ENCODE measurements at regions not wholly inside any gene's neighbourhood (a gene's known extent, or its start where the extent isn't known, plus 50 kb on each side); places are given as distances from the start of the nearest gene placed in this dataset.
"Not testable (repeated sequence)": the region's sequence is repeated elsewhere in the genome, so short reads cannot be mapped to it uniquely, and the experiment has no call there.

DNA sequence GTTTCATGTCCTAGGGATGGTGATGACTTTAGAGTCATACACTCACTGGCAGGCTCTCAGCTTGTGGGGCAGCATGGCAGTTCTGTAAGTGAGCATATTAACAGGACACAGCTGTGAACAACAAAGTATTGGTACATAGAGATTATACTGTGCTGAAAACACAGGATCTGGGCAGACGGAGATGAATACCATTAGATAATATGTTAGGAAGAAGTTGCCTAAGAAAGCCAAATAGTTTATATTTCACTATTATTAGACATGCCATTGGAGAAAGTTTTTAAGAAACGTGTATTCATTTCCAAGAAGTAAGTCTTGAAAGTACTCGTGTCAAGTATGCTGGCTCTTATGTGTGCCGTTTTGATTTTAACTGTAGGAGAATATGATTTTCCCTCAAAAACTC lies 274.5 kb downstream of the INHBA start:
- no peak for DNase-seq (ENCODE audit: low spot score)

GRCh38 chr7:41425926-41426325 lies 277.0 kb downstream of the INHBA start:
- DNase-seq (ENCODE audit: low spot score) = no peak

DNA sequence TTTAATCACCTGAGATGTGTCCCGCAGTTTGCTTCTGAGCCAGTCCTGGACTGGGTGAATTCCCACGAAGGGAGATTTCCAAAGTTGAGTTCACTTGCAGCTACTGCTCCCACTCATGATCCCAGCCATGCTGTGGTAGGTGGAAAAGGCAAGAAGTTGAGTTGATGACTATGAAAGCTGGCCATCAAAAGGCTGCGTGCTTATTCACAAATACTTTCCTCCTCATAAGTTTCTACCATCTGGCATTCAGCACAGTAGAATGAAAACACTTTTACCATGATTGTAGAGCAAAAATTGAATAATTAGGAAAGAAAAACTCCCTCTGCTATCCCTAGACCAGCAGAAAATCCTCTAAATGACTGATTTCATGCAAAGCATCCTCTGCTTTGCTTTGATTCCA lies 281.8 kb downstream of the INHBA start:
- no peak for DNase-seq (ENCODE audit: low spot score)

GRCh38 chr7:41420421-41420820 lies 282.5 kb downstream of the INHBA start:
- no peak for DNase-seq (ENCODE audit: low spot score)

DNA sequence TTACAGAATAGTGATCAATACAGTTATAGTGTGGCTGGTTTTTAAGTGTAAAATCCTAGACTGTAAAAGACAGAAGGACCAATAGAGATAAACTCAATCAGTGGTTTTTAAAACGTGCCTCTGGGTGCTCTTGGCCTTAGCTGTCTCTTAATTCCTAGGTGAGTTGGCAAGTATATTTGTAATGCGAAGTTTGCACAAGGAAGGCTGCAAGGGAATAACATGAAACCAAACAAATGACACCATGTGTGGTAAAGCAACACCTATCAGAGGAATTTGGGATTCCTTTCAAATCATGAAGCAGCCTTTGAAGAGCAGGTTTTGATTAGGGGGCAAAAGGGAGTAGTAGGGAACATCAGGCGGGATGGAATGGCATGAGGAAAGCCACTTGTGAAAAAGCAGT lies 284.6 kb downstream of the INHBA start:
- DNase-seq (ENCODE audit: low spot score) = no peak

DNA sequence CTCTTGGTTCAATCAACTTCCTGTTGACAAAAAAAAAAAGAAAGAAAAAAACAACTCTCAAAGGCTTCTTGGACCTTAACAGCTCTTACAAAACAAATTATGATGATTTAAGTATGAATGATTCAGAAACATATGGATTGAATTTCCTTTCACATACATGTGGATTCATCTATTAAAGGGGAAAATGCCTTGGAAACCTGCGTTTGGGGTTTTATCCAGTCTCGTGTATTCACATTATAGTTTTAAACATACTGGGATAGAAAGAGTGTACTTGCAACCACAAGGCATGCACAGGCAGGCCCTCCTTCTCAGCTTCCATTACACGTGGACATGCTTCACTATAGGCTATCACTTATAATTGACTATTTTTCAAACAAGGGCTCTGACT lies 286.7 kb downstream of the INHBA start:
- DNase-seq (ENCODE audit: low spot score) = no peak

GRCh38 chr7:41415471-41416207 lies 287.3 kb downstream of the INHBA start:
- DNase-seq (ENCODE audit: low spot score) = no peak

GRCh38 chr7:41415051-41415450 lies 287.8 kb downstream of the INHBA start:
- DNase-seq (ENCODE audit: low spot score) = no peak

DNA sequence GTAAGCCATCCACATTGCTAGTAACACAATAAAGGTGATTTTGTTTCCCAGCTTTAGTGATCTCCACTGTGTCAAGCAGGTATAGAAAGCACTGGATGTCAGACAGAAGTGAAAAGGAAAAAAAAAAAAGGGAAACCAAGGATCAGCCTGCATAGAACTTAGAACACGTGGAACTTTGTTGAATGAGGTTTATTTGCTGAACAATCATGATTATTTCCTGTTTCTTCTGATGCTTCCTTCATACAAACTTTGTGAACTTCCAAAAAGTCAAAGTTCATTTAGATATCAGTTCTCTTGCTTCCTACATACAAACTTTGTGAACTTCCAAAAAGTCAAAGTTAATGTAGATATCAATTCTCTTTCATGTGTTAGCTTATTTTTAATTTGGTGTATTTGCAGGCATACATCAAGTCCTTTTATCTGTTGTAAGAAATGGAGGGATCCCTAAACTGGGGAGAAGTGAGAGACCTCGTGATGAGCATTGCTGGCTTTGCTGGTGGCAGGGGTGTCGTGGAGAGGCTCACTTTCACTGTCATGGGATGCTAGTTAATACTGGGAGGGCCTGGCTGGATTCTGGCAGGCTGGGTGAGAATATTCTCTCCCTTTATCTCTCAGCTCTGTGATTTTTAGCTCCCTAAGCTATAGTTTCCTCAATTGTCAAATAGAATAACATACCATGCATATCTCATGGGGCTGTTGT lies 298.4 kb downstream of the INHBA start:
- no peak for DNase-seq (ENCODE audit: low spot score)

- DNase-seq (ENCODE audit: low spot score) = no peak
Observed at GRCh38 chr7:41403291-41403690, 299.6 kb downstream of the INHBA start.

GRCh38 chr7:41401833-41402232 lies 301.1 kb downstream of the INHBA start:
- no peak for DNase-seq (ENCODE audit: low spot score)

GRCh38 chr7:41399171-41399570 lies 303.7 kb downstream of the INHBA start:
- no peak for DNase-seq (ENCODE audit: low spot score)

- DNase-seq (ENCODE audit: low spot score) = no peak
Observed at GRCh38 chr7:41391818-41392217, 311.1 kb downstream of the INHBA start.

DNA sequence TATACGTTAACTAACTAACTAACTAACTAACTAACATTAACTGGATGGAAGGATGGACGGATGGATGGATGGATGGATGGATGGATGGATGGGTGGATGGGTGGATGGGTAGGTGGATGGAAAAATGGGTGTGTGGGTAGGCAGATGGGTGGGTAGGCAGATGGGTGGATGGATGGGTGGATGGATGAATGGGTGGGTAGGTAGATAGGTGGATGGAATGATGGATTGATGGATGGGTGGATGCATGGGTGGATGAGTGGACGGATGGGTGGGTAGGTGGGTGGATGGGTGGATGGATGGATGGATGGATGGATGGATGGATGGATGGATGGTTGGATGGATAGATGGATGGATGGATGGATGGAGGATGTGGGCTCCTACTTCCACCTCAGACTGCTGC lies 314.0 kb downstream of the INHBA start:
- not testable (repeated sequence) for DNase-seq (ENCODE audit: low spot score)

DNA sequence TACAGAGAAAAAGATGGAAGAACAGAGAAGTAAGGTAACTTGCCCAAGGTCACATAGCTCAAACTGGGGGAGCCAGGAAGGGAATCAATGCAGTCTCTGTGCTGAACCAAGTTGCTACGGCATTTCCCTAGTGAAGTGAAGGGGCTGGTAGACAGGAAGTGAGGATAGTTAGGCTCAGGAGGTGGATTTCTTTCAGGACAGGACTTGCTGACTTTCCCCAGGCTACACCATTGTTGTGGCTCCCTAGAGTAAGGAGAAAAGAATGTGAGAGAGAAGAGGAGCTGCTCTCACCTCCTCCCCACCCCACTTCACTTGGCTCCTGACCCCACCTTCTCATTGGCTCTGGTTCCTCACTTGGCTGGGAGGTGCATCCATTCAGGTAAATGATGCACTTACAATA lies 316.9 kb downstream of the INHBA start:
- DNase-seq (ENCODE audit: low spot score) = no peak

GRCh38 chr7:41384418-41384817 lies 318.5 kb downstream of the INHBA start:
- no peak for DNase-seq (ENCODE audit: low spot score)

- no peak for DNase-seq (ENCODE audit: low spot score)
Observed at GRCh38 chr7:41383596-41383995, 319.3 kb downstream of the INHBA start.

GRCh38 chr7:41378156-41378555 lies 324.7 kb downstream of the INHBA start:
- DNase-seq (ENCODE audit: low spot score) = no peak

DNA sequence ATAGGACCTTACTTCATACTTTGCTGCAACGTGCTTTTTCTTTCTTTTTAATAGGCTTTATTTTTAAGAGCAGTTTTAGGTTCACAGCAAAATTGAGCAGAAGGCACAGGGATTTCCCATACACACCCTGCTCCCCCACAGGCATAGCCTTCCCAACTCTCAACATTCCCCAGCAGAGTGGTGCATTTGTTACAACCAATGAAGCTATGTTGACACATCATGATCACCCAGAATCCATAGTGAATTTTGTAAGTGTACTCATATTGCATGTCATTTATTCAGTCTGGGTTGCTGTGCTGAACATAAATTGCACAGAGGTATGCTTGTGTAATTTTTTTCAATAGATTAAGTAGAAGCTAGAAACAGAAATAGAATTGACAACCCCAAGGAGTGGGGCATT lies 327.3 kb downstream of the INHBA start:
- DNase-seq (ENCODE audit: low spot score) = no peak

DNA sequence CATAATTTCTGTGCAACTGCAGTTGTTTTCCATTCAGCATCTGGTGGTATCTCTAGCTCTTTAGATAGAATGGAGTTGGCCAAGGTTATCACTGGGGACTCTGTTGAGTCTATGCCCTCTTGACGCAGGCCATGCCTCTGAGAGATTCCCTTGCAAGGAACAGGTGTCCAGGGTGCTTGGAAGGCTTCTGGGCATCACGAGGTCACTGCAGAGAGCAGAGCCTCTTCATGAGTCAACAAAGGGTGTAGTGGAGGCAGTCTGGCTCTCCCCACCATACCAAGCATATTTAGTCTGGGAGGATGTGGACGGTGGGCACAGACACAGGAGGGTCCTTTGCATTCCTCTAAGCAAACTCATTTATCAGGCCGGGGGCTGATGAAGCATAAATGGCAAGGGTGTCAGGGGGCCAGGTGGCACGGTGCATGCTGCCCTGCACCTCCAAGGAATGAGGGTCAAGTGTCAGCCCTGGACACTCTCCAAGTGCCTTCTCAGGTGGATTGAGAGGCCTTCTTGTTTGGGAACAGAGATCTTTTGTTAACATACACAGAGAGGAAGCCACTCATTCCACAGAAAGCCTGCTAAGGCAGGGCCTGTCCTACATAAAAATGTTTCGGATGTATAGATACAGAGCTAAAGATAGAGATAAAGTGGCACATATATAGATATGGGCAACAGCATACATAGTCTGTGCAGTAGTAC lies 328.6 kb downstream of the INHBA start:
- DNase-seq (ENCODE audit: low spot score) = no peak

GRCh38 chr7:41367967-41368882 lies 334.7 kb downstream of the INHBA start:
- DNase-seq (ENCODE audit: low spot score) = no peak

- no peak for DNase-seq (ENCODE audit: low spot score)
Observed at GRCh38 chr7:41351091-41351490, 351.8 kb downstream of the INHBA start.

All from D341Med (cell line).